Chondrocyte (in vitro differentiated cells): ENCODE measurements at regions not wholly inside any gene's neighbourhood (a gene's known extent, or its start where the extent isn't known, plus 50 kb on each side); places are given as distances from the start of the nearest gene placed in this dataset.

Experiments used
- DNase-seq: peaks from one replicate; pipeline ENCODE4 v3.0.0; 2021; ENCODE audit warnings: mixed read lengths, low spot score
- H3K27ac Mint-ChIP-seq: one replicate; pipeline ENCODE4 v1.8.0; 2021; ENCODE audit warnings: mild to moderate bottlenecking, moderate library complexity, mixed read lengths; ENCODE audit not compliant: unreplicated experiment
- H3K27me3 Mint-ChIP-seq: 2 replicates; pipeline ENCODE4 v1.8.0; 2021; ENCODE audit warnings: low read depth, mixed read lengths
- H3K36me3 Mint-ChIP-seq: 2 replicates; pipeline ENCODE4 v1.8.0; 2021; ENCODE audit warnings: low read depth, mixed read lengths
- H3K4me1 Mint-ChIP-seq: 2 replicates; pipeline ENCODE4 v1.8.0; 2021; ENCODE audit warnings: low read depth, mild to moderate bottlenecking, mixed read lengths
- H3K4me3 Mint-ChIP-seq: one replicate; pipeline ENCODE4 v1.8.0; 2021; ENCODE audit warnings: mild to moderate bottlenecking, moderate library complexity, mixed read lengths; ENCODE audit not compliant: unreplicated experiment
- H3K9me3 Mint-ChIP-seq: 2 replicates; pipeline ENCODE4 v1.8.0; 2021; ENCODE audit warnings: low read depth, mixed read lengths
- TF ChIP-seq, protein P1 (sequence below): fragments of 200-600 bp; sonication (generic); IDR thresholded peaks from 2 replicates; pipeline ENCODE4 v1.5.0; 2021; ENCODE audit warnings: antibody characterized with exemption, mild to moderate bottlenecking, moderate library complexity

DNA sequence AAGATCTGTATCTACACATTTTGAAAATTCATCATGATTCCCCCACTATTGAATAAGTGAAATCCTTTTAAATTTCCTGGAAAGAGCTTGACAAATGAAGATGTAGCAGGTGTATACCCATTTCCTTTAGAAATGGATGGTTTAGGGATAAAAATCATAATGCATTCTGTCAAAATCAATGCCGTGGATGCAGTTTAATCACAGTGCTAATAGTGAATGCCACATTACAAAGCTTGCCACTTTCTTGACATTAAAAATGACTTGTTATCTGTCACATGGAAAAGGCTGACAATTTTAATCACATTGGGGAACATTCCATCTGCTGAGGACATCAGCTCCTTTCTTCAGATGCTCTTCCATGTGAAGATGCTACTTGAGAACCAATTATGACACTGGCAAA lies 229.6 kb downstream of the GPAM start:
- TF ChIP-seq, protein P1, sequence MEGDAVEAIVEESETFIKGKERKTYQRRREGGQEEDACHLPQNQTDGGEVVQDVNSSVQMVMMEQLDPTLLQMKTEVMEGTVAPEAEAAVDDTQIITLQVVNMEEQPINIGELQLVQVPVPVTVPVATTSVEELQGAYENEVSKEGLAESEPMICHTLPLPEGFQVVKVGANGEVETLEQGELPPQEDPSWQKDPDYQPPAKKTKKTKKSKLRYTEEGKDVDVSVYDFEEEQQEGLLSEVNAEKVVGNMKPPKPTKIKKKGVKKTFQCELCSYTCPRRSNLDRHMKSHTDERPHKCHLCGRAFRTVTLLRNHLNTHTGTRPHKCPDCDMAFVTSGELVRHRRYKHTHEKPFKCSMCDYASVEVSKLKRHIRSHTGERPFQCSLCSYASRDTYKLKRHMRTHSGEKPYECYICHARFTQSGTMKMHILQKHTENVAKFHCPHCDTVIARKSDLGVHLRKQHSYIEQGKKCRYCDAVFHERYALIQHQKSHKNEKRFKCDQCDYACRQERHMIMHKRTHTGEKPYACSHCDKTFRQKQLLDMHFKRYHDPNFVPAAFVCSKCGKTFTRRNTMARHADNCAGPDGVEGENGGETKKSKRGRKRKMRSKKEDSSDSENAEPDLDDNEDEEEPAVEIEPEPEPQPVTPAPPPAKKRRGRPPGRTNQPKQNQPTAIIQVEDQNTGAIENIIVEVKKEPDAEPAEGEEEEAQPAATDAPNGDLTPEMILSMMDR = no peak
- no peaks in the 10 kb centered on the region for H3K4me1 Mint-ChIP-seq
- no peak overlapping the region for H3K27ac Mint-ChIP-seq
- H3K36me3 Mint-ChIP-seq = no peaks in the 10 kb centered on the region
- H3K9me3 Mint-ChIP-seq = peaks cover 34% of the 10 kb centered on the region
- no peak for DNase-seq
- no peaks in the 10 kb centered on the region for H3K27me3 Mint-ChIP-seq
- no peak overlapping the region for H3K4me3 Mint-ChIP-seq

DNA sequence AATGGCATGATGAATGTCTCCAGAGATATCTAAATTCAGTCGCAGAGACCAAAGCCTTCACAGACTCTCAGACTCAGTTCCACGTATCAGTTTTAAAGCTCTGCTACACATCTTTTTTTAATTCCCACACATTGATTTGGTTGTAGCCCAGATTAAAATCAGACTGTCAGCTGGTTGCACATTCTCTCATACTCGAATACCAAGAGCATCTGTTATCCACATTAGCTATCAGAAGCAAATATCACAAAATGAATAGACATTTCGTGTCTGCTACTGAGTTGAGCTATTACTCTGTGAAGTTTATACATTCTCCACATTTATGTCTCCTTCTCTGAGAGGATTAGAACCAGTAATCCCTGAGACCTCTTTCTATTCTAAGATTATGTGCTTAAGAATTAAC lies 229.2 kb downstream of the GPAM start:
- no peak overlapping the region for H3K27ac Mint-ChIP-seq
- peaks cover 32% of the 10 kb centered on the region for H3K9me3 Mint-ChIP-seq
- no peak for DNase-seq
- H3K4me1 Mint-ChIP-seq = no peaks in the 10 kb centered on the region
- H3K36me3 Mint-ChIP-seq = no peaks in the 10 kb centered on the region
- no peak overlapping the region for H3K4me3 Mint-ChIP-seq
- TF ChIP-seq, protein P1 = no peak
- H3K27me3 Mint-ChIP-seq = no peaks in the 10 kb centered on the region

DNA sequence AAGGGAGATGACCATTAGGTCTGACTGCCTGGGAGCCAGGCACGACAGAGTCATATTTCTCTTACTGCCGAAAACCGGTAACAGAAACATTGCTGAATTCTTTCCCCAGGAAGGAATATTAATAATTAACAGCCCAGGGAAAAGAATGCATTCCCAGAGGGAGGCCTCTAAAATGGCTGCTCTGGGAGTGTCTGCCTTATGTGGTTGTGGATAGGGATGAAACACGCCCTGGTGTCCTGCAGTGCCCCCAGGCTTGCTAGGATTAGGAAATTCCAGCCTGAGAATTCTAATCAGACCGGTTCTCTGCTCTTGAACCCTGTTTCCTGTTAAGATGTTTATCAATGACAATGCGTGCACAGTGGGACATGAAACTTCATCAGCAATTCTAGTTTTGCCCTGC lies 226.7 kb downstream of the GPAM start:
- TF ChIP-seq, protein P1 = no peak
- no peak overlapping the region for H3K4me3 Mint-ChIP-seq
- peaks cover 27% of the 10 kb centered on the region for H3K9me3 Mint-ChIP-seq
- no peak overlapping the region for H3K27ac Mint-ChIP-seq
- no peak for DNase-seq
- no peaks in the 10 kb centered on the region for H3K36me3 Mint-ChIP-seq
- no peaks in the 10 kb centered on the region for H3K27me3 Mint-ChIP-seq
- no peaks in the 10 kb centered on the region for H3K4me1 Mint-ChIP-seq

DNA sequence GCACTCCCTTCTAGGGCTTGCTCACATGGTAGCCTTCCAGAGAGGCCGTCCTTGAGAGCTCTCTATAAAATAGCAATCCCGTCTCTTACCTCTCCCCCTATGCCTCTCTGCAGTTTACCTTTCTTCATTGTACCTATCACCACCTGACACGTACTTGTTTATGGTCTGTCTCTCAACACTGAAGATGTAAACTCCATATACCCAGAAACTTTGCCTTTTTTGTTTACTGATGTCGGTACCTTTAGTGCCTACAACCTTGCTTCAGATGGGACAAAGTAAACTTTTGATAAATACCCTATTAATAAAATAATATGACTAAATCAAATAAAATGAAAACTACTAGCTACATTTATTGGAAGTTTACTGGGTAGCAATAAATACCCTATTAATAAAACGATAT lies 220.6 kb downstream of the GPAM start:
- H3K27me3 Mint-ChIP-seq = no peaks in the 10 kb centered on the region
- peaks cover 13% of the 10 kb centered on the region for H3K9me3 Mint-ChIP-seq
- no peaks in the 10 kb centered on the region for H3K4me1 Mint-ChIP-seq
- no peak overlapping the region for H3K4me3 Mint-ChIP-seq
- TF ChIP-seq, protein P1 = no peak
- no peak for DNase-seq
- no peaks in the 10 kb centered on the region for H3K36me3 Mint-ChIP-seq
- no peak overlapping the region for H3K27ac Mint-ChIP-seq

DNA sequence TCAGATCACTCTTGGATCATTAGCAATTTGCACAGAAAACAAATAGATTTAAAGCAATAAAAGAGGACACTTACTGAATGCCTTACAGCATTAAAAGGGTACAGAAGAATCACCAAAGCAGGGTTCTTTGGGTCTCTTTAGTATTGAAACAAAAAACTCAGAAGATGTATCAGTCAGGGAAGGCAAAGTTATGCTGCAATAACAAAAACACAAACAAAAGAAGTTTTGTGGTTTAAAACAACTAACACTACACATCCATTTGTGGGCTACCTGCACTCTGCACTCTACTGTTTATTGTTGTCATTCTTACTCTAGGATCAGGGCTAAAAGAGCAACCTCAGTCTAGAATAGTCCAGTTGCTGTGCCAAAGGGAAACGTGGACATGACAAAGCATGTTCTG lies 216.4 kb downstream of the GPAM start:
- H3K36me3 Mint-ChIP-seq = no peaks in the 10 kb centered on the region
- H3K27me3 Mint-ChIP-seq = no peaks in the 10 kb centered on the region
- no peaks in the 10 kb centered on the region for H3K4me1 Mint-ChIP-seq
- no peak for DNase-seq
- H3K27ac Mint-ChIP-seq = no peak overlapping the region
- peaks cover 10% of the 10 kb centered on the region for H3K9me3 Mint-ChIP-seq
- no peak overlapping the region for H3K4me3 Mint-ChIP-seq
- TF ChIP-seq, protein P1 = no peak
